Muscle layer of colon (tissue), 2 donors: ENCODE measurements at regions not wholly inside any gene's neighbourhood (a gene's known extent, or its start where the extent isn't known, plus 50 kb on each side); places are given as distances from the start of the nearest gene placed in this dataset.
"Not testable (repeated sequence)": the region's sequence is repeated elsewhere in the genome, so short reads cannot be mapped to it uniquely, and the experiment has no call there.

Experiments used
- H3K27ac ChIP-seq: one replicate; pipeline ENCODE4 v1.7.0; 2013; ENCODE audit warnings: low read depth, mild to moderate bottlenecking, low read length, moderate library complexity
- H3K27me3 ChIP-seq, 2 donors: one replicate each; pipeline ENCODE4 v1.7.0; 2013; ENCODE audit warnings: low read length in 2 of 2, mild to moderate bottlenecking in 2 of 2; ENCODE audit not compliant: insufficient read depth in 2 of 2, control insufficient read depth in 1 of 2
- H3K36me3 ChIP-seq: one replicate; pipeline ENCODE4 v1.7.0; 2013; ENCODE audit warnings: mild to moderate bottlenecking, low read length; ENCODE audit not compliant: insufficient read depth
- H3K4me1 ChIP-seq: one replicate; pipeline ENCODE4 v1.7.0; 2013; ENCODE audit warnings: mild to moderate bottlenecking, low read length; ENCODE audit not compliant: insufficient read depth
- H3K4me3 ChIP-seq, 2 donors: one replicate each; pipeline ENCODE4 v1.7.0; 2013; ENCODE audit warnings: low read length in 2 of 2, low read depth in 1 of 2, mild to moderate bottlenecking in 1 of 2, moderate library complexity in 1 of 2
- H3K9ac ChIP-seq: one replicate; pipeline ENCODE4 v1.7.0; 2013; ENCODE audit warnings: low read length
- H3K9me3 ChIP-seq: one replicate; pipeline ENCODE4 v1.7.0; 2013; ENCODE audit warnings: mild to moderate bottlenecking, low read length
- donor health status: abdominal sarcoma.
- donor health status: Adenocarcinoma of cecum.

DNA sequence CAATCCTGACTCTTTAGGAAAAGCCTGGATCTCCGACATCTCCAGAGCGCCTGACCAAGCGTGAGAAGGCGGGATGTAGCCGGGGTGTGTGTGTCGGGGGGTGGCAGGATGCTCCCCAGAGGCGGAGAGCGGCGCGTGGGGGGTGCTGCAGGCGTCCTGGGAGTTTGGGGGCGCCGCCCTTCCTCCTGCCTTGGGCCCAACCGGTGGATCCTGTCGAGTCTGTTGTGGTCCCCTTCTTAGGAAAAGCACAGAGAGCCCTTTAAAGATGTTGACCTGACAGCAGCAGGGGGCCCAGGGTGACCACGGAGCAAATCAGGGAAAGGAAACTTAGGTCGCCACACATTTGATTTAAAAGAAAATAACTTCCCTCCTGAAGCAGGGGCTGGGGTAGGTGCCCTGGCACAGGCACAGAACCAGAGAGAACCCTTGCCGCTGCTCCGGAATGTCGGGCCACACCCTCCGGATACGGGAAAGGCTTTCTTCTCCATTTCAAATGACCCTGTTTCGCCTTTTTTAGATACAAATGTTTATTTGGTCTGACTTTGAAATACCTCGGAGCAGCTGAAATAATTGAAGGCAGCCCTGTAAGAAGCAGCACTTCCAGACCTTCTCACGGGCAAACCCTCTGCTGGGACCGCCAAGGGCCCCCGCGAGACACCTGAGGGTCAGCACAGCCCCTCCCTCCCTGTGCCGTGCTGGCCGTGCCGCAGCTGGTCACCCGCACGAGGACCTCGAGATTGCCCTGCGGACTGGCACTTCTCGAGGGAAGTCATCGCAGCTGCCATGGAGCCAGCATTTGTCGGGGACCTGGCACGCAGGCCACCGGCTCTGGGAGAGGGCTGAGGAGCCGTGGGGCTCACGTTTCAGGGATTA, 102.9 kb upstream of the KLF13 start:
- H3K36me3 ChIP-seq: no peaks in the 10 kb centered on the region
- no peaks in the 10 kb centered on the region for H3K4me1 ChIP-seq
- H3K4me3 ChIP-seq: no peak overlapping the region
- H3K9ac ChIP-seq: no peak overlapping the region
- H3K9me3 ChIP-seq: no peaks in the 10 kb centered on the region
- H3K27me3 ChIP-seq: no peaks in the 10 kb centered on the region
- H3K27ac ChIP-seq: no peak overlapping the region

DNA sequence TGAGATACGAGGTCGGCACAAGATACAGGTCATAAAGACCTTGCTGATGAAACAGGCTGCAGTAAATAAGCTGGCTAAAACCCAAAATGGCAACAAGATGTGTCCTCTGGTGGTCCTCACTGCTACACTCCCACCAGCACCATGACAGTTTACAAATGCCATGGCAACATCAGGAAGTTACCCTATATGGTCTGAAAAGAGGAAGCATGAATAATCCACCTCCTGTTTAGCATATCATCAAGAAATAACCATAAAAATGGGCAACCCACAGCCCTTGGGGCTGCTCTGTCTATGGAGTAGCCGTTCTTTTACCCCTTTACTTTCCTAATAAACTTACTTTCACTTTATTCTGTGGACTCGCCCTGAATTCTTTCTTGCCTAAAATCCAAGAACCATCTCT, 102.0 kb upstream of the KLF13 start:
- H3K4me1 ChIP-seq, H3K9ac ChIP-seq, H3K27ac ChIP-seq, H3K4me3 ChIP-seq, H3K9me3 ChIP-seq, H3K27me3 ChIP-seq, H3K36me3 ChIP-seq: not testable (repeated sequence)

DNA sequence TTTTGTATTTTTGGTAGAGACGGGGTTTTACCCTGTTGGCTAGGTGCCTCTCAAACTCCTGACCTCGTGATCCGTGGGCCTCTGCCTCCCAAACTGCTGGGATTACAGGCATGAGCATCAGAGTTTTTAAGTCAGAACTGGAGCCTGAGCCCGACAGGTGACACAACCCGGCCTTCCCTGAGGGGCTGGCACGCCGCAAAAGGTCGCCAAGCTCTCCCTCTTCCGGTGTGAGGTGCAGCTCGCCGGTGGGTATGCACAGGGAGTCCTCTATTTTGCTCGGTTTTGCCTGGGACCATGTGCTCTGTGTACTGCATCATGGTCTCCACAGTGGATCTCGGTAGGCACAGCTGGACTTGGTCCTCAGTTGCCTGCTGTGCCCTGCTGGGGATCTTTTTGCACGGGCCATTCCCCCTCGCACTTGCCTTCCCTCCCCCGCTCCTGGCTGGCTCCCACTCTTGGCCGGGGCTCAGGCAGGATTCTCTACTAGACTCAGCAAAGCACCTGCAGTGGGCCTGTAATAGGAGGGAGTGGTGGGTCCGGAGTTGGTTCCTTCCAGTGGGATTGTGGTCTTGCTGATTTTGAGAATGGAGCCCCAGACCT, 101.2 kb upstream of the KLF13 start:
- Histone ChIP-seq H3K4me3 (no peak overlapping the region), H3K4me1 (no peaks in the 10 kb centered on the region), H3K27ac (no peak overlapping the region), H3K9me3 (no peaks in the 10 kb centered on the region), H3K27me3 (no peaks in the 10 kb centered on the region), H3K36me3 (no peaks in the 10 kb centered on the region), H3K9ac (no peak overlapping the region)

DNA sequence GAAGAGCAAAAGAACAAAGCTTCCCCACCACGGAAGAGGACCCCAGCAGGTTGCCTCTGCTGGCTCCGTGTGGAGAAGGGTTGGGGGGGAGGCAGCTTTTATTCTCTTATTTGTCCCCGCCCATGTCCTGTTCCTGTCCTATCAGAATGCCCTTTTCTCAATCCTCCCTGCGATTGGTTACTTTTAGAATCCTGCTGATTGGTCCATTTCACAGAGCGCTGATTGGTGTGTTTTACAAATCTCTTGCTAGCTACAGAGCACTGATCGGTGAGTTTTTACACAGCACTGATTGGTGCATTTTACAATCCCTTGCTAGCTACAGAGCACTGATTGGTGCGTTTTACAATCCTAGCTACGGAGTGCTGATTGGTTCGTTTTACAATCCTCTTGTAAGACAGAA, 100.6 kb upstream of the KLF13 start:
- no peaks in the 10 kb centered on the region for H3K36me3 ChIP-seq
- no peaks in the 10 kb centered on the region for H3K27me3 ChIP-seq
- H3K4me3 ChIP-seq: no peak overlapping the region
- H3K4me1 ChIP-seq: no peaks in the 10 kb centered on the region
- H3K27ac ChIP-seq: no peak overlapping the region
- H3K9ac ChIP-seq: no peak overlapping the region
- no peaks in the 10 kb centered on the region for H3K9me3 ChIP-seq

DNA sequence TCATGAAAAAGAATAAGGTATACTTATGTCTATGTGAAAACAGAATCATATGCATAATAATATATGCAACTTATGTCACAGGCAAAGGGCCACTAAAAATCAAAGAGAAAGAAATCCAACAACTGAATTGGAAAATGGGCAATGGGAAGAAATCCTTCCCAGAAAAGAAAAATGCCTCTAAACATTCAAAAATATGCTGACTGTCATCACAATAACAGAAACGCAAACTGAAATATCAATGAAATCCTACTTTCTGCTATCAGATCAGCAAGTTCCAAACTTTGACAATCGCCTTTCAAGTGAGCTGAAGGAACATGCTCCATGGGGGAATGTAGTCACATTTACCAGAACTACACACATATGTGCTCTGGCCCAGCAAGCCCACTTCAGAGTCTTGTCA, 99.4 kb upstream of the KLF13 start:
- Histone ChIP-seq H3K4me3 (no peak overlapping the region), H3K9me3 (no peaks in the 10 kb centered on the region)

DNA sequence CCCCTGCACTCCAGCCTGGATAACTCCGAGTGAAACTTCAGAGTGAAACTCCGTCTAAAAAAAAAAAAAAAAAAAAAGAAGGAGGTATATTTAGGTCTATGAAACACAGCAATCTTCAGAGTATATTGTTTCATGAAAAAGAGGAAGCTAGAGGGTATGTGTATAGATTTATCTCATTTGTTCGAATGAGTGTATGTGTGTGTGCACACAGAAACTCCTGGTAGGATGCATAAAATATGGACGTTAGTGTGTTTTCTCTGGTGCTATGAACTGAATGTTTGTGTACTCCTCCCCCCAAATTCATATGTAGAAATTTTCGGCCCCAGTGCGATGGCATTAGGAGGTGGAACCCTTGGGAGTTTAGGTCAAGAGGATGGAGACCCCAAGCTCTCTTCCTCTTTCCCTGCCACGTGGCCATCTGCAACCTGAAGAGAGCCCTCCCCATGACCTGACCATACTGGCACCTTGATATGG, 98.6 kb upstream of the KLF13 start:
- Histone ChIP-seq H3K4me1 (no peaks in the 10 kb centered on the region), H3K9ac (no peak overlapping the region), H3K27me3 (no peaks in the 10 kb centered on the region), H3K9me3 (no peaks in the 10 kb centered on the region), H3K4me3 (no peak overlapping the region), H3K36me3 (no peaks in the 10 kb centered on the region), H3K27ac (no peak overlapping the region)

More for the DNA sequence above, 99.4 kb upstream of the KLF13 start:
- Histone ChIP-seq H3K27ac (no peak overlapping the region), H3K4me1 (no peaks in the 10 kb centered on the region), H3K36me3 (no peaks in the 10 kb centered on the region), H3K9ac (no peak overlapping the region), H3K27me3 (no peaks in the 10 kb centered on the region)

DNA sequence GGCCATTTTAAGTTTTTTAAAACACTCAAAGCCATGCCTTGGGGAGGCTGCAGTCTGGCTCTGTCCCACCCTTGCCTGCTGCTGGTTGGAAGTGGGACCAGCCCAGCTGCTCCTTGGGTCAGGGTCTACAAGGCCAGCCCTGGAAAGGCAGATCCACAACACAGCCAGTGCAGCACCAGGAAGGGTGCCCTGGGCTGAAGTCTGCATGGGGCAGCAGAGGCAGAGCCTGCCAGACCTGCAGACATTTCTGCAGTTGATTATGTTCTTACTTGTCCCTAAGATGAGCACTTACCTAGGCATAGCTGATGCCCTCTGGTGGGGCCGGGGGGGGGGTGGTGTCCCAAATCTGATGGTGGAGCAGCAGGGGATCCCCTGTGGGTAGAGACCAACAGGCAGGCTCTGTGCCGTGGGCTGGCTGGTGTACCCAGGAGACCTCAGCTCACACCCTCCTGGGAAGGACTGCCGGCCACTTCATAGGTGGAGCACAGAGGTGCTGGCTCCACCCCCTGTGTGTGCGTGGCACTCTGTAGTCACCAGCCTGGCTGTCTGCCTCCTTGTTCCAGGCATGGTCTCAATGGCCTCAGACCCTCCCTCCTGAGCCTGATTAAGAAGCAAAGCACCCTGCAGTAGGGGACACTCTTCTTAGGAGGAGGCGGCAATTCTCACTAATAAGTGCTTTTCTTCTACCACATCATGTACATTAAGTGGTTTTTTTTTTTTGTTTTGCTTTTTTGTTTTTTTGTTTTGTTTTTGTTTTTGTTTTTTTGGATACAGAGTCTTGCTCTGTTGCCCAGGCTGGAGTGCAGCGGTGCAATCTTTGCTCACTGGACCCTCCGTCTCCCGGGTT, 97.4 kb upstream of the KLF13 start:
- Histone ChIP-seq H3K4me3 (no peak overlapping the region), H3K27me3 (no peaks in the 10 kb centered on the region), H3K9ac (no peak overlapping the region), H3K4me1 (no peaks in the 10 kb centered on the region), H3K9me3 (no peaks in the 10 kb centered on the region), H3K36me3 (no peaks in the 10 kb centered on the region), H3K27ac (no peak overlapping the region)

DNA sequence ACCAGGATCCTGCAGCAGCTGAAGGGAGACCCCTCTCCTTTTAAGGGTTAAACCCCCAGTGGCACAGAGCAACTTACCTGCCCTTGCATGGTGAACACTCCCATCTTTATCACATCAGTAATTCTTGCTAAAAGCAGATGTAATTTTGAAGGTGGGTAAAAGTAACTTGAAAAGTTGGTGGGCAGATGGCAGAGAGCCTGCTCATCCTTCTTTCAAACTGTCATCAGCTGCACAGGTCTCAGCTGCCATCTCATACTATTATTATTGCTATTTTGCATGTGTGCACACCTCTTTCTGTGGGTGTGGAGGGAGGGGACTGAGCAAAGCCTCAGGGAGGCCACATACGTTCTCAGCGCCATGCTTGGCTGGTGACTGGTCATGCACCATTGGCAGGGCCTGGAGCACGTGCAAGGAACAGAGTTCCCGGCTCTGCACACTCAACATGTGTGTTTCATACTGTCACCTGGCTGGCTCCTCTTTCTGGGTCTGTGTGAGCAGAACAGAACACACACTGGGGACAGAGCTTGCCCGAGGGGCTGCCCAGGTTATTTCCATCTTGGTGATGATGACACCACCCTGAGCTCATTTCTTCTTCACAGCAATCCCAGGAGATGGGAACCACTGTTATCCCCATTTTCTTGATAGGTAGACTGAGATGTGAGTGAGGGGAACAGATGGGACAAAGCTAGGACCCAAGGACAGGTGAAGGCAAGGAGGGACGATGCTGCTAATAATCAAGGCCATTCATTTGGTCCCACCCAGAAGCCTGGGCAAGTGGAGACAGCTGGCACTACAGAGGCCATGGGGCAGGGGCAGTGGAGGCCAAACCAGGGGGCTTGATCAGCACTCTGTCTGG, 95.8 kb upstream of the KLF13 start:
- no peaks in the 10 kb centered on the region for H3K36me3 ChIP-seq
- no peaks in the 10 kb centered on the region for H3K27me3 ChIP-seq
- no peak overlapping the region for H3K4me3 ChIP-seq
- no peak overlapping the region for H3K27ac ChIP-seq
- H3K9me3 ChIP-seq: no peaks in the 10 kb centered on the region
- H3K4me1 ChIP-seq: peaks cover 7% of the 10 kb centered on the region
- no peak overlapping the region for H3K9ac ChIP-seq

DNA sequence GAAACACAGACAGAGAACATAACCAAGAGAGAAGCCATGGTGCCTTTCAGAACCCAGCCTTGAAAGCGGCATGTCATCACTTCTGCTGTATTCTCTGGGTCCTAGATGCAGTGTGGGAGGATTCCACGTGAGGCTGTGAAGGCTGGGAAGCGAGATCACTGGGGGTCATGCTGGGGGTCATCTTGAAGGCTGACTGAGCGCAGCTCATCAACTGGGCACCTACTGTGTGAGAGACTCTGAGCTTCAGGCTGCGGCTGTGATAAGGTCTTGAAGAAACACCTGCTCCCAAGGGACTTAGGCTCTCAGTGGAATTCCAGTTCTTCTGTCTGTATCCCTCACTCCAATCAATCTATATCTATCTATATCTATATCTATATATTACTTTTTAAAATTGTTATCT, 91.8 kb upstream of the KLF13 start:
- Histone ChIP-seq H3K9me3 (no peaks in the 10 kb centered on the region), H3K27ac (no peak overlapping the region), H3K4me1 (peaks cover 22% of the 10 kb centered on the region), H3K4me3 (no peak overlapping the region), H3K9ac (no peak overlapping the region), H3K27me3 (no peaks in the 10 kb centered on the region), H3K36me3 (no peaks in the 10 kb centered on the region)

DNA sequence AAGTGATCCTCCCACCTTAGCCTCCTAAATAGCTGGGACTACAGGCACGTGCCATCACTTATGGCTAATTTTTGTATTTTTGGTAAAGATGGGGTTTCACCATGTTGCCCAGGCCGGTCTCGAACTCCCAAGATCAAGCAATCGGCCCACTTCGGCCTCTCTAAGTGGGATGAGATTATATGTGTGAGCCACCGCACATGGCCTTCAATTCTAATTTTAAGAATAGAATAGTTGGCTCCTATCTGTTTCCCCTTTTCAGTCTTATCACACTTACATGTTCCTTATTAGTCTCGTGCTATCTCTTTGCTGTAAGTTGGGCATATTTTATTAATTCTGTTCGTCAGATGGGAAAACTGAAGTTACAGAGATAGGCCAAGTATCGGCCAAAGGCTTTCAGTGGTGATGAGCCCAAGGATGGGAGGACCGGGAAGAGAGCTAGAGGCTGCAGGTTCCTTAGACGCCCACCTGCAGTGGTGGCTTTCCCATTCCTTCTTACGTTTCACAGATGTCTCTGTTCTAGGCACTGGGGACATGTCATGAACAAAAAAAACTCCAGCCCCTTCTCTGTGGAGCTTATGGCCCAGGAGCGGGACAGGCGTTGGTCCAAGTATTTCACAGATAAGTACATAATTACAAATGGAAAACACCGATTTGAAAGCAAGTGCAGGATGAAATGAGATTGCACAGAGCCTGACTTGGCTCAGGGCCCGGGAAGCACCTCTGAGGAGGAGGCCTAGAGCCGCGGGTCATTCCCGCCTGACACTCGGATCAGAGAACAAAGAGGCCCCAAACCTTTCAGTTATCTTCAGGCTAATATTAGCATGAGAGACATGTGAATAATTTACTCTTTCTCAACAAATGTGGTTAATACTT, 91.1 kb upstream of the KLF13 start:
- Histone ChIP-seq H3K27me3 (no peaks in the 10 kb centered on the region), H3K36me3 (no peaks in the 10 kb centered on the region), H3K9ac (no peak overlapping the region), H3K4me3 (no peak overlapping the region), H3K9me3 (no peaks in the 10 kb centered on the region), H3K27ac (peak overlapping the region; percentile 88), H3K4me1 (peaks cover 22% of the 10 kb centered on the region)
